ENCODE measurements at regions not wholly inside any gene's neighbourhood (a gene's known extent, or its start where the extent isn't known, plus 50 kb on each side); places are given as distances from the start of the nearest gene placed in this dataset.

DNA sequence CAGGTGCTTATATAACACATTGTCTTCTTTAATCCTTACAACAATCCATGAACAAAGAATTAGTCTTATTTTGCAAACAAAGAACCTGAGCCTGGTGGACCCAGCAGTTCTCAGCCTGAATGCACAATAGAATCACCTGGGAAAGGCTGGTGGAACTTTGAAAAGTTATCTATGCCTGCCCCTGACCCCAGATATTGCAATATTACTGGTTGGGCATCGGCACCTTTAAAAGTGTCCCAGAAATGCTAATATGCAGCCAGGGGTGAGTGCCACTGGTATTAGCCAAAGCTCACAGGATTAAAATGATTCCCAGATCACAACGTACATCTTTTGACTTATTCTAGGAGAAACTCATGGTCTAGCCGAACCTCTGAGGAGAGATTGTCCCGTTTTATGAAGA lies 268.8 kb downstream of the KLF5 start:
- no peak for DNase-seq (ENCODE audit: extremely low read depth, low read depth)
- no peak for TF ChIP-seq CTCF (IDR thresholded peaks at IDR 0.05; ENCODE audit: low read depth, low read length, missing control alignments)

DNA sequence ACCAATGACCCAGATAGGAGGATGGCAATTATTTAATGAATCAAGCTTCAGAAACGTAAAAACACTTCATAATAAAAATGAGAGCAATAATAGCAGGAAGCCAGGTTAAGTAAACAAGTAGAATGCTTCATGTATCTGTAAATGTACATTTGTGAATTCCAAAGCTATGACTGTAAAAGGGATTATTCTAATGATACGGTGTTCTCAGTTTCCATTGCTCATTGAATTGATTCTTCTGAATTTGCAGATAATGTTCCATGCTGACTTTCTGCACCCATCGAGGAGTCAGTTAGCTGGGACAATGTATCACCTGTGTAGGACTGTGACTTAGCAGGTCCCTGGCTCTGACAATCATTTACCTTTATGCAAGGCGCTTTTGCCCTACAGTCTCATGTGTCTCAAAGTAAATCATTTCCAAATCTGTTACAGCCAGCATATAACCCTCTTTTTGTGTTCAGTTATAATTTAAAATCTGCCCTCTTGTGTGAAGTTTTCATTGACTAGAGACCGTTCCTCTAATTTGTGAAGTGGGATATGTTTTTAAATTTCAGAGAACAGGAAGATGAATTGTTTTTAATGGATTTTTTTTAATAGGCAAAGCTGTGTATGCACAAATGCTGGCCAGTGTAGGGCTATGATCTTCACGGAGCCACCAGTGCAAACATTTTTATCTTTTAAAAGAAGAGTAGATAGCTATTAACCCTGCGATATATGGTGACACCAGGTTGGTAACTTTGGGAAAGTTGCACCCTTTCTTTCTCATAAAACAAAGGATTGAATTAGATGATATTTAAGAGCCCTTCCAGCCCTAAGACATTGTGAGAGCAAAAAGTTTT lies 267.1 kb downstream of the KLF5 start:
- TF ChIP-seq CTCF (IDR thresholded peaks at IDR 0.05; ENCODE audit: low read depth, low read length, missing control alignments): no peak
- H3K4me3 ChIP-seq (replicated peaks; ENCODE audit: low read depth, low read length): no peak overlapping the region
- DNase-seq (ENCODE audit: extremely low read depth, low read depth): no peak

More for the DNA sequence above, 268.8 kb downstream of the KLF5 start:
- H3K4me3 ChIP-seq (replicated peaks; ENCODE audit: low read depth, low read length): no peak overlapping the region

DNA sequence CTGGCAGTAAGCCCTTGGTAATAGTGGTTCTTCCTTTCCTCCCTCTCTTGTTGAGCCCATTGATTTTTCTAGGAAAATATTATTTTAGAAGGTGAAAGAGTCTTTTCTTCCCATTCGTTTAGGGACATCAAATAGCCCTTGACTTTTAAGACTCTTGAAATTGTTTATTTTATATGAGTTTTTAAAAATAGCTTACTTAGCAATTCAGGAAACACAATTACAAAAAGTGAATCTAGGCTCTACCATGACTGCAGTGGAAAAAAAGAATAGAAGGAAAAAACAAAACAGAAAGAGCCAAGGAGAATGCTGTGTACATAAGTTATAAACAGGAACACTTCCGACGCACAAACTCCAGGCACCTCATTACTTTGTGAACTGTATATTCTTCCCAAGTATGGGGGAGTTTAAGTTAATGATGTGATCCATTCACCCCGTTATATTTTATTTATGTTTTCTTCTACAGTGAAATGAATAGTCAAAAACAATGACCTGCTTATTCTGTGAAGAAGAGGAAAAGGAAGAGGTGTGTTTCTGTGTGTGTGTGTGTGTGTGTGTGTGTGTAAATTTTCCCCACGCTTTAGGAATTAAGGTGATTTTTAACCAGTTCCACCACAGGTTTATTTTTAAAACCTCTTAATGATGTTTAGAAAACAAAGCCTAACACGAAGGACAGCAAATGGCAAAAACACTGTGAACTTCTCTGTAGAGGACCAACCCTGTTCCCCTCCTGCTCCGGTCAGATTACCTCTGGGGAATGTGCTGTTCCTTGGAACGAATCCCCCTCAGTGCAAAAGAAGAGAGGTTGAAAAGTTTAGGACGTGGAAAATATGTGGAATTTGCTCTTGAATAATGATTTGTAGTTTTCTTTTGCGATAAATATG lies 266.3 kb downstream of the KLF5 start:
- no peak overlapping the region for H3K4me3 ChIP-seq (replicated peaks; ENCODE audit: low read depth, low read length)
- TF ChIP-seq CTCF (IDR thresholded peaks at IDR 0.05; ENCODE audit: low read depth, low read length, missing control alignments): no peak
- no peak for DNase-seq (ENCODE audit: extremely low read depth, low read depth)

- no peak for DNase-seq (ENCODE audit: extremely low read depth, low read depth)
- TF ChIP-seq CTCF (IDR thresholded peaks at IDR 0.05; ENCODE audit: low read depth, low read length, missing control alignments): no peak
- no peak overlapping the region for H3K4me3 ChIP-seq (replicated peaks; ENCODE audit: low read depth, low read length)
These were observed 264.8 kb downstream of the KLF5 start for GRCh38 chr13:73323615-73324014.

DNA sequence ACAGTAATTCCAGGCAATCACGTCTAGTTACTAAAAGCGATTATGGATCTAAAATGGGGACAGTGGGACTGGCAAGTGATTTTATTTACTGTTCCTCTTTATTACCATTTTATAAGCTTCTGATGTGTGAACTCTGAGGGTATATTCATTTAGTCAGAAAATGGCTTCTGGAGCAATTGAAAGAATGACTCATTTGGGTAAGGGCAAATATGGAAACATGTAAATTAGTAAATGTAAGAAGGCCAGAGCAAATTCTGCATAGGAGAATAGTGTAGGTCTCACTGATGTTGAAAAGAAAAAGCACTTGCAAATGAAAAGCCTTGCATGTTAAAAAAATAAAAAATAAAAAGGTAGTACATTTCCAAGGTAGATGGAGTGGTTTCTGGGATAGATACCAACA lies 262.2 kb downstream of the KLF5 start:
- DNase-seq (ENCODE audit: extremely low read depth, low read depth): no peak
- no peak for TF ChIP-seq CTCF (IDR thresholded peaks at IDR 0.05; ENCODE audit: low read depth, low read length, missing control alignments)
- no peak overlapping the region for H3K4me3 ChIP-seq (replicated peaks; ENCODE audit: low read depth, low read length)

- DNase-seq (ENCODE audit: extremely low read depth, low read depth): no peak
- no peak for TF ChIP-seq CTCF (IDR thresholded peaks at IDR 0.05; ENCODE audit: low read depth, low read length, missing control alignments)
- H3K4me3 ChIP-seq (replicated peaks; ENCODE audit: low read depth, low read length): no peak overlapping the region
These were observed 258.3 kb downstream of the KLF5 start for GRCh38 chr13:73317140-73317539.

All from HFF-Myc (cell line).